Naive thymus-derived CD4-positive, alpha-beta T cell (primary cell): ENCODE measurements at regions not wholly inside any gene's neighbourhood (a gene's known extent, or its start where the extent isn't known, plus 50 kb on each side); places are given as distances from the start of the nearest gene placed in this dataset.

Experiments
- ATAC-seq: fragments of 150-1000 bp; cut with Tn5 transposase; 2 replicates; pipeline ENCODE4 v1.10.0; 2021; ENCODE audit warnings: mild to moderate bottlenecking, moderate library complexity
- CTCF ChIA-PET: fragments of 350-600 bp; sonication (Branson Sonifier 250); formaldehyde crosslinking; loops from one replicate; lab custom pipeline; 2021; ENCODE audit warnings: antibody characterized with exemption; lab: Charles Lee
- POLR2A ChIA-PET: fragments of 350-600 bp; sonication (Branson Sonifier 250); formaldehyde crosslinking; loops from one replicate; lab custom pipeline; 2021; ENCODE audit warnings: antibody characterized with exemption, inconsistent platforms; lab: Charles Lee
- DNase-seq, 9 donors: peaks; one replicate each; pipeline versions ENCODE4 v3.0.0 to v3.0.0-alpha.2; 2020 to 2022; ENCODE audit warnings: mixed read lengths in 1 of 9
- H3K27ac ChIP-seq: one replicate; pipeline ENCODE4 v1.7.0; 2013; ENCODE audit warnings: mild to moderate bottlenecking, low read depth, low read length, moderate library complexity
- H3K27me3 ChIP-seq, 2 donors: one replicate each; pipeline ENCODE4 v1.7.0; 2013; ENCODE audit warnings: low read length in 2 of 2, mild to moderate bottlenecking in 2 of 2, moderate library complexity in 2 of 2; ENCODE audit not compliant: control insufficient read depth in 2 of 2, insufficient read depth in 2 of 2
- H3K36me3 ChIP-seq, 3 experiments: 1 replicate in 2 of 3; 2 replicates in 1 of 3; pipeline ENCODE4 v1.7.0; 2013; ENCODE audit warnings: low read length in 3 of 3, mild to moderate bottlenecking in 3 of 3, moderate library complexity in 1 of 3; ENCODE audit not compliant: insufficient read depth in 3 of 3, control insufficient read depth in 2 of 3
- H3K4me1 ChIP-seq, 2 donors: one replicate each; pipeline ENCODE4 v1.7.0; 2013; ENCODE audit warnings: low read length in 2 of 2, mild to moderate bottlenecking in 2 of 2, moderate library complexity in 1 of 2; ENCODE audit not compliant: control insufficient read depth in 2 of 2, insufficient read depth in 2 of 2
- H3K4me3 ChIP-seq: 2 replicates; pipeline ENCODE4 v1.7.0; 2013; ENCODE audit warnings: mild to moderate bottlenecking, low read length
- H3K9me3 ChIP-seq, 3 experiments: 1 replicate in 2 of 3; 2 replicates in 1 of 3; pipeline ENCODE4 v1.7.0; 2013; ENCODE audit warnings: low read length in 3 of 3; ENCODE audit not compliant: control insufficient read depth in 2 of 3
- H3K27ac Mint-ChIP-seq, 9 donors: one replicate each; pipeline ENCODE4 v1.8.0; 2020 to 2022; ENCODE audit warnings: mixed read lengths in 9 of 9, mild to moderate bottlenecking in 8 of 9, moderate library complexity in 5 of 9, inconsistent platforms in 2 of 9
- H3K27me3 Mint-ChIP-seq, 5 donors: one replicate each; pipeline ENCODE4 v1.8.0; 2021 to 2022; ENCODE audit warnings: mixed read lengths in 5 of 5, mild to moderate bottlenecking in 1 of 5
- H3K36me3 Mint-ChIP-seq, 5 donors: one replicate each; pipeline ENCODE4 v1.8.0; 2020 to 2022; ENCODE audit warnings: mixed read lengths in 5 of 5, mild to moderate bottlenecking in 3 of 5, inconsistent platforms in 1 of 5
- H3K4me1 Mint-ChIP-seq, 7 donors: one replicate each; pipeline ENCODE4 v1.8.0; 2020 to 2022; ENCODE audit warnings: mixed read lengths in 7 of 7, mild to moderate bottlenecking in 3 of 7, inconsistent platforms in 1 of 7
- H3K4me3 Mint-ChIP-seq, 10 donors: one replicate each; pipeline ENCODE4 v1.8.0; 2020 to 2022; ENCODE audit warnings: mild to moderate bottlenecking in 10 of 10, mixed read lengths in 10 of 10, moderate library complexity in 6 of 10, inconsistent platforms in 2 of 10
- H3K9me3 Mint-ChIP-seq, 11 donors: one replicate each; pipeline ENCODE4 v1.8.0; 2020 to 2022; ENCODE audit warnings: mixed read lengths in 11 of 11, mild to moderate bottlenecking in 4 of 11, inconsistent platforms in 1 of 11, moderate library complexity in 1 of 11
- intact Hi-C, 2 donors: fragments of 100-400 bp; cut with micrococcal nuclease; formaldehyde crosslinking; loops; one replicate each; pipeline ENCODE4 v1.15.1; 2023

DNA sequence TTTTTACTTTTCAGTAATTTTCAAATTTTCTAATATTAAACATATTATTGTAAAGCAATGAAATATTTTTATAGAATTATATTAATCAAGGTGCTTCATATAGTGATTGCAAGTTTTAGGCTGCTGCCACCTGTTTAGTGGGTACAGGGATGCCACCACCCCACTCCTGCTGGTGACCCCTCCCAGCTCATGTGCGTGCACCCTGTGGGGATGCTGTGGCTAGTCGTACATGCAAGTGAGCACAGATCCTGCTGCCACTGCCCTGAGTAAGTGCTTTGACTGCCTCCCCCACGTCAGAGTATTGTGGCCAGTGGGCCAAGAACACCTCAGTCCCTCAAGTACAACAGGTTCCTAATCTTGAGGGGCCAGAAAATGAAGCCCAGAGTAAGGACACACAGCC lies 320.1 kb upstream of the DDI1 start:
- no peaks in the 10 kb centered on the region for H3K27me3 ChIP-seq
- H3K4me3 ChIP-seq: no peak overlapping the region
- Mint-ChIP-seq H3K4me3 (no peak overlapping the region), H3K27ac (no peak overlapping the region), H3K27me3 (peaks cover 0 to 5% (median 0%) of the 10 kb centered on the region in 5 donors), H3K36me3 (no peaks in the 10 kb centered on the region), H3K4me1 (peaks cover 0 to 2% (median 0%) of the 10 kb centered on the region in 7 donors), H3K9me3 (peaks cover 0 to 6% (median 0%) of the 10 kb centered on the region in 11 donors)
- ATAC-seq: no peak
- no peaks in the 10 kb centered on the region for H3K4me1 ChIP-seq
- no peak for DNase-seq
- intact Hi-C loops: no loop called here
- no peaks in the 10 kb centered on the region for H3K36me3 ChIP-seq
- no peak overlapping the region for H3K27ac ChIP-seq
- CTCF ChIA-PET: no interaction called here
- no peaks in the 10 kb centered on the region for H3K9me3 ChIP-seq
- POLR2A ChIA-PET: no interaction called here

- peaks cover 11 to 46% (median 15%) of the 10 kb centered on the region in 11 donors for H3K9me3 Mint-ChIP-seq
- Histone ChIP-seq H3K9me3 (no peaks in the 10 kb centered on the region), H3K4me3 (no peak overlapping the region), H3K36me3 (no peaks in the 10 kb centered on the region), H3K4me1 (no peaks in the 10 kb centered on the region), H3K27me3 (no peaks in the 10 kb centered on the region), H3K27ac (no peak overlapping the region)
- intact Hi-C loops: no loop called here
- no peak for DNase-seq
- no peak overlapping the region for H3K4me3 Mint-ChIP-seq
- H3K36me3 Mint-ChIP-seq: peaks cover 0 to 13% (median 5%) of the 10 kb centered on the region in 5 donors
- peaks cover 0 to 7% (median 0%) of the 10 kb centered on the region in 7 donors for H3K4me1 Mint-ChIP-seq
- no peak overlapping the region for H3K27ac Mint-ChIP-seq
- POLR2A ChIA-PET: no interaction called here
- CTCF ChIA-PET: interaction anchor here (0.5 kb wide), 1 partner anchor 1299 kb away, joined by 4 read pairs; no protein-coding TSS in a partner anchor
- no peaks in the 10 kb centered on the region for H3K27me3 Mint-ChIP-seq
- no peak for ATAC-seq
Measured at GRCh38 chr11:103727262-103727661, 309.2 kb upstream of the DDI1 start.

DNA sequence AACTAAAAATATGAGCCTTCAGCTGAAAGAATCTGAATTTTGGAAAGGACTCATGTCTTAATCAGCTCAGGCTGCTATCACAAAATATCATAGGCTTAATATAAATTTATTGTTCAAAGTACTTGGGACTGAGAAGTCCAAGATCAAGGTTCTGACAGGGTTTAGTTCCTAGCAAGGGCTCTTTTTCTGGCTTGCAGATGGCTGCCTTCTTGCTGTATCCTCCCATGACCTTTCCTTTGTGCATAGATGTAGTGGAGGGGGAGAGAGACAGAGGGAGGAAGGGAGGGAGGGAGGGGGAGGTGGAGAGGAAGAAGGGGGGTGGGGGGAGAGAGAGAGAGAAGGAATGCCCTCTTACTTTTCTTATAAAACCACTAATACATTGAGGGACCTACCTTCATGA lies 306.8 kb upstream of the DDI1 start:
- peaks cover 0 to 7% (median 0%) of the 10 kb centered on the region in 7 donors for H3K4me1 Mint-ChIP-seq
- Histone ChIP-seq H3K27me3 (no peaks in the 10 kb centered on the region), H3K36me3 (no peaks in the 10 kb centered on the region), H3K27ac (no peak overlapping the region), H3K4me3 (no peak overlapping the region), H3K4me1 (no peaks in the 10 kb centered on the region), H3K9me3 (no peaks in the 10 kb centered on the region)
- ATAC-seq (no peak), DNase-seq (no peak)
- H3K27me3 Mint-ChIP-seq: no peaks in the 10 kb centered on the region
- CTCF ChIA-PET: no interaction called here
- H3K27ac Mint-ChIP-seq: no peak overlapping the region
- H3K9me3 Mint-ChIP-seq: peaks cover 7 to 32% (median 14%) of the 10 kb centered on the region in 11 donors
- H3K36me3 Mint-ChIP-seq: peaks cover 0 to 13% (median 5%) of the 10 kb centered on the region in 5 donors
- no peak overlapping the region for H3K4me3 Mint-ChIP-seq
- POLR2A ChIA-PET: no interaction called here
- intact Hi-C loops: no loop called here

DNA sequence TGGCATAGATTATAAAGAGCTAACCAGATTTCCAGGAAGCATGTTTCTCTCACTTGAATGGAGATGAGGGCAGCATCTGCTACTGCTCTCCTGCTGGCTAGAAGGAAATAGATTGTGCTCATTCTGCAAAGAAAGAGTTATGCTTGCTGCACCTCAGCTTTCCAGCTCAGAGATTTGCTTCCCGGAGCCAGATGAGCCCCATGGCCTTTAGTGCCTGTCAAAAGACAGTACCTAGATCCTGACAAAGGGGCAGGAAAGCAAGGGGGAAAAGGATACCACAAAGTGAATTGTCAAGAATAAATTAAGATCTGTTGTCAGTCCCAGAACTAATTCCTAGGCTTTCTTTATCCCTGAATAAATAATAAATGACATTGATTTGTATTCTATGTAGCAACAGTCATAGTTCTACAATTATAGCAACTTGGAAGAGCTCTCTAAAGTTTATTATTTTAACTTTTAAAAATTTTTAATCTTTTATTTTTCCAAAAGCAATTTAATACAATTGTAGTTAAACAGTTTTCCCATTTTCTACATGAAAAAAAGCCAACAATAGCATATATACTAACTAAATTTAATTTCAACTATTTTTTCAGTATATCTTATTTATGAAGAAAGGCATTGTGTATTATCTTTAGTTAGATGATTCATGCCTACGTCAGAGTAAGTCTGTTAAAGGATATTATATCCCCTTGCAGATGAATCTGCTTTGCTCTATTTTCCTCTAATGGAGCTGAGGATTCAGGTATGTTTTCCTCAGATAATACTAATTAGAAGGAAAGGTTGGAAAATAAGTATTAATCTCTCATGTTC lies 306.1 kb upstream of the DDI1 start:
- no peaks in the 10 kb centered on the region for H3K27me3 Mint-ChIP-seq
- intact Hi-C loops: no loop called here
- no peak overlapping the region for H3K4me3 Mint-ChIP-seq
- DNase-seq: no peak
- H3K4me1 ChIP-seq: no peaks in the 10 kb centered on the region
- H3K4me1 Mint-ChIP-seq: peaks cover 0 to 7% (median 0%) of the 10 kb centered on the region in 7 donors
- ChIA-PET CTCF (no interaction called here), POLR2A (no interaction called here)
- no peak overlapping the region for H3K4me3 ChIP-seq
- H3K9me3 ChIP-seq: no peaks in the 10 kb centered on the region
- no peak overlapping the region for H3K27ac ChIP-seq
- no peaks in the 10 kb centered on the region for H3K36me3 ChIP-seq
- peak overlapping the region in 1 of 9 donors; percentile 52 for H3K27ac Mint-ChIP-seq
- peaks cover 0 to 8% (median 5%) of the 10 kb centered on the region in 5 donors for H3K36me3 Mint-ChIP-seq
- H3K27me3 ChIP-seq: no peaks in the 10 kb centered on the region
- ATAC-seq: no peak
- peaks cover 5 to 25% (median 9%) of the 10 kb centered on the region in 11 donors for H3K9me3 Mint-ChIP-seq

DNA sequence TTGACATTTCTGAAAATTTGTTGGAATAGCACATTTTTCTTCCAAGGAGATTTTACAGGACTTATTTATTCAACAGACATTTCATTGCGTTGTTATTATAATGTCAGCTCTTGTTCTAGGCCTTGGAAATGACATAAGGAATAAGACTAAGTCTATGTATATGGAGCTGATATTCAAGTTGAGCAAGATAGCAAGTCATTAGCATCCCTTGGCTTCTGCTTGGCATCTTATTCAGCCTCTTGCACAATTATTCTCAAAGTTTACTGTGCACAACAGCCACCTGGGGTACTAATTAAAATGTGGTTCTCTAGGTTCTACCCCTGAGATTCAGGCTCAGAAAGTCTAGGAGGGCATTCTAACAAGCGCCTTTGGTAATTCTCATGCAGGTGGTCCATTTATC lies 304.8 kb upstream of the DDI1 start:
- peaks cover 0 to 7% (median 0%) of the 10 kb centered on the region in 7 donors for H3K4me1 Mint-ChIP-seq
- POLR2A ChIA-PET: no interaction called here

DNA sequence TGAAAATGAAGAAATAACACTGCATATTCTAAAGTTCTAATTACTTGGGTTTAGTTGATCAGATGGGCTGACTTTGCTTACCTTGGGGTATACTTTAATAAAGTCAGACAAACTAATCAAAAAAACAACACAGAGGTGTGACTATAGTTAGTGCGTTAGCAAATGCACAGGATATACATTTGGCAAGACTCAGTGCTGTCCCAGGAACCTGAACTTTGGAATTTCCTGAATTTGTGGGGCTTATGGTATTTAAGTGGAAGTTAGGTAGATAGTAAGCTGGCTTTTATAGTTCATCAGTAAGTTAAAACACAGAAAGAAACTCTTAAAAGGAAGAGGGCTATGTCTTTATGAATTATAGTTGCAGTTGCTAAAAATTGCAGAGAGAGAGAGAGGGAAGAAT lies 302.6 kb upstream of the DDI1 start:
- no peaks in the 10 kb centered on the region for H3K27me3 ChIP-seq
- Mint-ChIP-seq H3K36me3 (peaks cover 0 to 1% (median 0%) of the 10 kb centered on the region in 5 donors), H3K9me3 (peaks cover 0 to 13% (median 0%) of the 10 kb centered on the region in 11 donors), H3K4me3 (no peak overlapping the region), H3K27me3 (no peaks in the 10 kb centered on the region), H3K27ac (no peak overlapping the region), H3K4me1 (peaks cover 0 to 21% (median 6%) of the 10 kb centered on the region in 7 donors)
- H3K4me1 ChIP-seq: no peaks in the 10 kb centered on the region
- CTCF ChIA-PET: no interaction called here
- no peak overlapping the region for H3K4me3 ChIP-seq
- ATAC-seq: no peak
- no peak for DNase-seq
- intact Hi-C loops: no loop called here
- no peaks in the 10 kb centered on the region for H3K36me3 ChIP-seq
- no peaks in the 10 kb centered on the region for H3K9me3 ChIP-seq
- H3K27ac ChIP-seq: no peak overlapping the region
- POLR2A ChIA-PET: no interaction called here

More for the DNA sequence above, 304.8 kb upstream of the DDI1 start:
- Mint-ChIP-seq H3K9me3 (peaks cover 2 to 13% (median 6%) of the 10 kb centered on the region in 11 donors), H3K27me3 (no peaks in the 10 kb centered on the region), H3K36me3 (peaks cover 0 to 8% (median 5%) of the 10 kb centered on the region in 5 donors), H3K4me3 (no peak overlapping the region), H3K27ac (no peak overlapping the region)
- DNase-seq (no peak), ATAC-seq (no peak)
- Histone ChIP-seq H3K4me3 (no peak overlapping the region), H3K4me1 (no peaks in the 10 kb centered on the region), H3K36me3 (no peaks in the 10 kb centered on the region), H3K27me3 (no peaks in the 10 kb centered on the region), H3K27ac (no peak overlapping the region), H3K9me3 (no peaks in the 10 kb centered on the region)
- intact Hi-C loops: no loop called here
- CTCF ChIA-PET: no interaction called here
